GM23248 (cell line): ENCODE measurements at regions not wholly inside any gene's neighbourhood (a gene's known extent, or its start where the extent isn't known, plus 50 kb on each side); places are given as distances from the start of the nearest gene placed in this dataset.

Experiments
- DNase-seq: peaks from one replicate; pipeline ENCODE4 v3.0.0-alpha.2; 2015
- H2AFZ ChIP-seq: fragments of 200-600 bp; sonication (generic); 2 replicates; pipeline ENCODE4 v1.6.1; 2016; ENCODE audit warnings: antibody characterized with exemption
- H3F3A ChIP-seq: fragments of 200-600 bp; sonication (generic); 2 replicates; pipeline ENCODE4 v1.6.1; 2016; ENCODE audit warnings: mild to moderate bottlenecking, antibody characterized with exemption, mixed run types; ENCODE audit not compliant: insufficient read depth
- H3K27ac ChIP-seq: fragments of 200-600 bp; sonication (generic); 2 replicates; pipeline ENCODE4 v1.5.1; 2016; ENCODE audit warnings: mild to moderate bottlenecking
- H3K27me3 ChIP-seq: fragments of 200-600 bp; sonication (generic); replicated peaks from 2 replicates; pipeline ENCODE4 v1.6.1; 2016; ENCODE audit warnings: mild to moderate bottlenecking; ENCODE audit not compliant: insufficient read depth
- H3K36me3 ChIP-seq: fragments of 200-600 bp; sonication (generic); 2 replicates; pipeline ENCODE4 v1.6.1; 2016; ENCODE audit warnings: low read depth, mild to moderate bottlenecking
- H3K4me1 ChIP-seq: fragments of 200-600 bp; sonication (generic); 2 replicates; pipeline ENCODE4 v1.6.1; 2016; ENCODE audit warnings: mild to moderate bottlenecking; ENCODE audit not compliant: insufficient read depth
- H3K4me2 ChIP-seq: fragments of 200-600 bp; sonication (generic); one replicate; pipeline ENCODE4 v1.6.1; 2016; ENCODE audit warnings: mild to moderate bottlenecking; ENCODE audit not compliant: unreplicated experiment
- H3K4me3 ChIP-seq: fragments of 200-600 bp; sonication (generic); 2 replicates; pipeline ENCODE4 v1.5.1; 2016; ENCODE audit warnings: mild to moderate bottlenecking
- H3K79me2 ChIP-seq: fragments of 200-600 bp; sonication (generic); 2 replicates; pipeline ENCODE4 v1.6.1; 2016; ENCODE audit warnings: mild to moderate bottlenecking; ENCODE audit not compliant: insufficient read depth
- H3K9ac ChIP-seq: fragments of 200-600 bp; sonication (generic); 2 replicates; pipeline ENCODE4 v1.6.1; 2016; ENCODE audit warnings: mild to moderate bottlenecking
- H3K9me2 ChIP-seq: fragments of 200-600 bp; sonication (generic); 2 replicates; pipeline ENCODE4 v1.6.1; 2016; ENCODE audit warnings: mixed run types, mild to moderate bottlenecking, moderate library complexity; ENCODE audit not compliant: insufficient read depth
- H3K9me3 ChIP-seq: fragments of 200-600 bp; sonication (generic); one replicate; pipeline ENCODE4 v1.6.1; 2017; ENCODE audit warnings: low read depth
- H4K20me1 ChIP-seq: fragments of 200-600 bp; sonication (generic); 2 replicates; pipeline ENCODE4 v1.6.0; 2016; ENCODE audit not compliant: insufficient read depth
- EZH2 ChIP-seq: fragments of 200-600 bp; sonication (generic); IDR thresholded peaks from 2 replicates; pipeline ENCODE4 v1.6.1; 2018; ENCODE audit warnings: antibody characterized with exemption, mild to moderate bottlenecking; ENCODE audit not compliant: insufficient read depth, poor library complexity, severe bottlenecking
- EZH2phosphoT487 ChIP-seq: fragments of 200-600 bp; sonication (generic); IDR thresholded peaks from 2 replicates; pipeline ENCODE4 v1.6.1; 2018; ENCODE audit warnings: antibody characterized with exemption, moderate library complexity, mild to moderate bottlenecking, low read depth; ENCODE audit not compliant: insufficient read depth
- whole genome bisulfite sequencing, 2 experiments: methylation state at CpG; one replicate each; pipeline ENCODE4 v1.1.6; 2015 to 2017; ENCODE audit warnings: low lambda C conversion rate in 2 of 2, low coverage in 1 of 2; ENCODE audit errors: missing lambda C conversion rate in 2 of 2; 5-methylcytosine and 5-hydroxymethylcytosine counted together
- in situ Hi-C: fragments of 300-500 bp; cut with MboI; formaldehyde crosslinking; loops from 2 replicates; pipeline ENCODE4 v1.15.0; 2020

DNA sequence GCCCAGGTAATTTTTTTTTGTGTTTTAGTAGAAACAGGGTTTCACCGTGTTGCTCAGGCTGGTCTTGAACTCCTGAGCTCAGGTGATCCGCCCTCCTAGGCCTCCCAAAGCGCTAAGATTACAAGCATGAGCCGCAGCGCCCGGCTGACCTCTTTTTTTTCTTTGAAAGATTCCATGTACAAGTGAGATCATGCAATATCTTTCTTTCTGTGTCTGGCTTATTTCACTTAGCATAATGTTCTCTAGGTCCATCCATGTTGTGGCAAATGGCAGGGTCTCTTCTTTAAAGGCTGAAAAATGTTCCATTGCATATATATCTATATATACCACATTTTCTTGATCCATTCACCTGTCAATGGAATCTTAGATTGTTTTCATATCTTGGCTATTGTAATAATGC lies 255.0 kb upstream of the MYOCD start:
- no peak overlapping the region for H3K9ac ChIP-seq
- no peaks in the 10 kb centered on the region for H4K20me1 ChIP-seq
- H3K9me2 ChIP-seq = no peaks in the 10 kb centered on the region
- H2AFZ ChIP-seq = no peak overlapping the region
- no peaks in the 10 kb centered on the region for H3K9me3 ChIP-seq
- H3K4me1 ChIP-seq = no peaks in the 10 kb centered on the region
- WGBS, 2 experiments = 56 to 74% methylated on average over 6 of the region's 6 CpGs
- H3K27me3 ChIP-seq = no peaks in the 10 kb centered on the region
- no peak for TF ChIP-seq EZH2phosphoT487
- no peak for TF ChIP-seq EZH2
- no peaks in the 10 kb centered on the region for H3K79me2 ChIP-seq
- H3K4me3 ChIP-seq = no peak overlapping the region
- in situ Hi-C loops = no loop called here
- no peak overlapping the region for H3K27ac ChIP-seq
- DNase-seq = no peak
- H3K4me2 ChIP-seq = no peak overlapping the region
- H3K36me3 ChIP-seq = no peaks in the 10 kb centered on the region
- no peaks in the 10 kb centered on the region for H3F3A ChIP-seq

GRCh38 chr17:12415031-12415430 lies 250.7 kb upstream of the MYOCD start:
- Histone ChIP-seq H3K79me2 (no peaks in the 10 kb centered on the region), H3K4me2 (no peak overlapping the region), H3K27ac (no peak overlapping the region), H3K9ac (no peak overlapping the region), H3K4me3 (no peak overlapping the region), H3K36me3 (no peaks in the 10 kb centered on the region), H3F3A (no peaks in the 10 kb centered on the region), H3K4me1 (no peaks in the 10 kb centered on the region), H2AFZ (no peak overlapping the region), H3K9me2 (no peaks in the 10 kb centered on the region), H3K9me3 (no peaks in the 10 kb centered on the region), H3K27me3 (no peaks in the 10 kb centered on the region), H4K20me1 (no peaks in the 10 kb centered on the region)
- DNase-seq = peak; percentile 43
- in situ Hi-C loops = no loop called here
- TF ChIP-seq EZH2phosphoT487 (no peak), EZH2 (no peak)
- WGBS, 2 experiments = 24 to 39% methylated on average over 3 of the region's 3 CpGs

GRCh38 chr17:12421077-12421476 lies 244.6 kb upstream of the MYOCD start:
- in situ Hi-C loops = no loop called here
- 24 to 26% methylated on average over 5 of the region's 5 CpGs for WGBS, 2 experiments
- H3K4me2 ChIP-seq = no peak overlapping the region

GRCh38 chr17:12421646-12422306 lies 243.9 kb upstream of the MYOCD start:
- TF ChIP-seq EZH2 = no peak
- TF ChIP-seq EZH2phosphoT487 = no peak
- H3K27ac ChIP-seq = no peak overlapping the region
- H3F3A ChIP-seq = no peaks in the 10 kb centered on the region
- in situ Hi-C loops = no loop called here
- H2AFZ ChIP-seq = no peak overlapping the region
- no peak overlapping the region for H3K4me3 ChIP-seq
- H3K9me3 ChIP-seq = no peaks in the 10 kb centered on the region
- H3K9ac ChIP-seq = no peak overlapping the region
- no peak for DNase-seq
- H3K4me2 ChIP-seq = no peak overlapping the region
- WGBS, 2 experiments = 20 to 28% methylated on average over 15 of the region's 15 CpGs
- no peaks in the 10 kb centered on the region for H3K4me1 ChIP-seq
- no peaks in the 10 kb centered on the region for H3K36me3 ChIP-seq
- no peaks in the 10 kb centered on the region for H3K79me2 ChIP-seq
- H4K20me1 ChIP-seq = no peaks in the 10 kb centered on the region
- no peaks in the 10 kb centered on the region for H3K27me3 ChIP-seq
- H3K9me2 ChIP-seq = no peaks in the 10 kb centered on the region

More at GRCh38 chr17:12421077-12421476, 244.6 kb upstream of the MYOCD start:
- DNase-seq = no peak
- TF ChIP-seq EZH2 = no peak
- no peak for TF ChIP-seq EZH2phosphoT487
- Histone ChIP-seq H3F3A (no peaks in the 10 kb centered on the region), H2AFZ (no peak overlapping the region), H3K36me3 (no peaks in the 10 kb centered on the region), H3K4me3 (no peak overlapping the region), H3K27ac (no peak overlapping the region), H3K4me1 (no peaks in the 10 kb centered on the region), H3K27me3 (no peaks in the 10 kb centered on the region), H3K9me2 (no peaks in the 10 kb centered on the region), H3K79me2 (no peaks in the 10 kb centered on the region), H3K9ac (no peak overlapping the region), H3K9me3 (no peaks in the 10 kb centered on the region), H4K20me1 (no peaks in the 10 kb centered on the region)

DNA sequence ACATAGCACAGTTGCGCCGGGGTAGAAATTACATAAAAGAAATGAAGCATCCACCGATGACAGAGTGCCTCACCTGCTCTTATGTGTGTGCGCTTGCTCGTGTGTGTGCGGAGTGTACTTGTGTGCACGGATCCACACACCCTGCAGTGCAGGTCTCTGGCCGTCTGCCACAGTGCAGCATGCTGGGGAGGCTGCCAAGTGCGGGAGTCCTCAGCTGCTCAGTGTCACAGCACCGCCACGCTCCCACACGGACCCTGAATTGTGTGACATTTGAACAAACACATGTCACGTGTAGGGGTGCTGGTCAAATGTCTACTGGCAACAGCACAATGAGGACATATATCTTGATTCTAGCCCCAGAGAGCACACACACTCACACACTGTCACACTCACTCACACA lies 243.0 kb upstream of the MYOCD start:
- 24 to 25% methylated on average over 13 of the region's 13 CpGs for WGBS, 2 experiments
- Histone ChIP-seq H3K27me3 (no peaks in the 10 kb centered on the region), H3K9ac (no peak overlapping the region), H3K4me1 (no peaks in the 10 kb centered on the region), H3K4me3 (no peak overlapping the region), H3K4me2 (no peak overlapping the region), H3K79me2 (no peaks in the 10 kb centered on the region), H3K9me3 (no peaks in the 10 kb centered on the region), H3K36me3 (no peaks in the 10 kb centered on the region), H2AFZ (no peak overlapping the region), H3F3A (no peaks in the 10 kb centered on the region), H3K9me2 (no peaks in the 10 kb centered on the region), H4K20me1 (no peaks in the 10 kb centered on the region), H3K27ac (no peak overlapping the region)
- in situ Hi-C loops = no loop called here
- TF ChIP-seq EZH2 (no peak), EZH2phosphoT487 (no peak)
- no peak for DNase-seq
